ENCODE measurements at regions not wholly inside any gene's neighbourhood (a gene's known extent, or its start where the extent isn't known, plus 50 kb on each side); places are given as distances from the start of the nearest gene placed in this dataset.

- no peak overlapping the region for H3K4me3 ChIP-seq (ENCODE audit: low read depth, low read length, poor library complexity, severe bottlenecking)
- H3K27ac ChIP-seq (ENCODE audit: low read depth, low read length, poor library complexity, severe bottlenecking), result no peak overlapping the region
- no TSS peak for BruUV-seq (replicated peaks)
- POLR2A ChIA-PET (ENCODE audit: low non-redundant PET), result no interaction called here
- CTCF ChIA-PET, result no interaction called here
- TF ChIP-seq EZH2 (IDR thresholded peaks at IDR 0.05; ENCODE audit: borderline replicate concordance, low read depth, low read length, poor library complexity, severe bottlenecking), result no peak
- no peaks in the 10 kb centered on the region for H3K27me3 ChIP-seq (replicated peaks; ENCODE audit: insufficient read depth, low read depth, low read length, poor library complexity)
- no peaks in the 10 kb centered on the region for H3K9me3 ChIP-seq (ENCODE audit: low read depth, low read length, poor library complexity, severe bottlenecking)
- H3K4me1 ChIP-seq (ENCODE audit: insufficient read depth, low read length, poor library complexity, severe bottlenecking), result no peaks in the 10 kb centered on the region
- H3K36me3 ChIP-seq (ENCODE audit: insufficient read depth, low read length, poor library complexity, severe bottlenecking), result no peaks in the 10 kb centered on the region
- intact Hi-C loops (cut with micrococcal nuclease; ENCODE audit: unreplicated experiment), result no loop called here
- DNase-seq (ENCODE audit: low spot score), result no peak
Measured at GRCh38 chr16:79772784-79773183, 172.2 kb upstream of the MAF start.

- ChIA-PET POLR2A (ENCODE audit: low non-redundant PET) (no interaction called here), CTCF (no interaction called here)
- H3K4me3 ChIP-seq (ENCODE audit: low read depth, low read length, poor library complexity, severe bottlenecking), result no peak overlapping the region
- no peak for DNase-seq (ENCODE audit: low spot score)
- TF ChIP-seq, protein P1, sequence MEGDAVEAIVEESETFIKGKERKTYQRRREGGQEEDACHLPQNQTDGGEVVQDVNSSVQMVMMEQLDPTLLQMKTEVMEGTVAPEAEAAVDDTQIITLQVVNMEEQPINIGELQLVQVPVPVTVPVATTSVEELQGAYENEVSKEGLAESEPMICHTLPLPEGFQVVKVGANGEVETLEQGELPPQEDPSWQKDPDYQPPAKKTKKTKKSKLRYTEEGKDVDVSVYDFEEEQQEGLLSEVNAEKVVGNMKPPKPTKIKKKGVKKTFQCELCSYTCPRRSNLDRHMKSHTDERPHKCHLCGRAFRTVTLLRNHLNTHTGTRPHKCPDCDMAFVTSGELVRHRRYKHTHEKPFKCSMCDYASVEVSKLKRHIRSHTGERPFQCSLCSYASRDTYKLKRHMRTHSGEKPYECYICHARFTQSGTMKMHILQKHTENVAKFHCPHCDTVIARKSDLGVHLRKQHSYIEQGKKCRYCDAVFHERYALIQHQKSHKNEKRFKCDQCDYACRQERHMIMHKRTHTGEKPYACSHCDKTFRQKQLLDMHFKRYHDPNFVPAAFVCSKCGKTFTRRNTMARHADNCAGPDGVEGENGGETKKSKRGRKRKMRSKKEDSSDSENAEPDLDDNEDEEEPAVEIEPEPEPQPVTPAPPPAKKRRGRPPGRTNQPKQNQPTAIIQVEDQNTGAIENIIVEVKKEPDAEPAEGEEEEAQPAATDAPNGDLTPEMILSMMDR (conservative IDR thresholded peaks at IDR 0.05; ENCODE audit: low read depth, low read length), result no peak
- TF ChIP-seq EZH2 (IDR thresholded peaks at IDR 0.05; ENCODE audit: borderline replicate concordance, low read depth, low read length, poor library complexity, severe bottlenecking), result no peak
- no TSS peak for BruUV-seq (replicated peaks)
- no peaks in the 10 kb centered on the region for H3K4me1 ChIP-seq (ENCODE audit: insufficient read depth, low read length, poor library complexity, severe bottlenecking)
- H3K9me3 ChIP-seq (ENCODE audit: low read depth, low read length, poor library complexity, severe bottlenecking), result no peaks in the 10 kb centered on the region
- no peaks in the 10 kb centered on the region for H3K36me3 ChIP-seq (ENCODE audit: insufficient read depth, low read length, poor library complexity, severe bottlenecking)
- intact Hi-C loops (cut with micrococcal nuclease; ENCODE audit: unreplicated experiment), result no loop called here
- H3K27ac ChIP-seq (ENCODE audit: low read depth, low read length, poor library complexity, severe bottlenecking), result no peak overlapping the region
- H3K27me3 ChIP-seq (replicated peaks; ENCODE audit: insufficient read depth, low read depth, low read length, poor library complexity), result no peaks in the 10 kb centered on the region
Measured at GRCh38 chr16:79772048-79772447, 171.5 kb upstream of the MAF start.

GRCh38 chr16:79770244-79771064, 169.9 kb upstream of the MAF start:
- Histone ChIP-seq H3K4me3 (ENCODE audit: low read depth, low read length, poor library complexity, severe bottlenecking) (peak overlapping the region; percentile 40), H3K27me3 (replicated peaks; ENCODE audit: insufficient read depth, low read depth, low read length, poor library complexity) (no peaks in the 10 kb centered on the region), H3K4me1 (ENCODE audit: insufficient read depth, low read length, poor library complexity, severe bottlenecking) (no peaks in the 10 kb centered on the region), H3K36me3 (ENCODE audit: insufficient read depth, low read length, poor library complexity, severe bottlenecking) (no peaks in the 10 kb centered on the region), H3K27ac (ENCODE audit: low read depth, low read length, poor library complexity, severe bottlenecking) (no peak overlapping the region), H3K9me3 (ENCODE audit: low read depth, low read length, poor library complexity, severe bottlenecking) (no peaks in the 10 kb centered on the region)
- POLR2A ChIA-PET (ENCODE audit: low non-redundant PET), result no interaction called here
- CTCF ChIA-PET, result no interaction called here
- BruUV-seq (replicated peaks), result no TSS peak
- DNase-seq (ENCODE audit: low spot score), result peak; percentile 79
- intact Hi-C loops (cut with micrococcal nuclease; ENCODE audit: unreplicated experiment), result no loop called here
- no peak for TF ChIP-seq EZH2 (IDR thresholded peaks at IDR 0.05; ENCODE audit: borderline replicate concordance, low read depth, low read length, poor library complexity, severe bottlenecking)
- TF ChIP-seq, protein P1 (conservative IDR thresholded peaks at IDR 0.05; ENCODE audit: low read depth, low read length), result no peak

DNA sequence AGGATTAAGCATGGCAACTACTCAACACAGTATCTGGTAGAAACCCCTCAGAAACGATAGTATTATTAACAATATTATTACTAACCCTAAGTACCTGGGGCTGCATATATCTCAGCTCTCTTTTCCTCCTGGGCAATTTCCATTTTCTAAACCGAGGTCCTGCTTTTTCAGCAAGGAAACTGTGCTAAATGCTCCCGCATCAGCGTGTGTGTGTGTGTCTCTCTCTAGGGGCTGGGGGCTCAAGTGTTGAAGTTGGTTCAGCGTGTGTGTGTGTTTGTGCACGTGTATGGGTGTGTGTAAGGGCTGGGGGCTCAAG, 169.3 kb upstream of the MAF start:
- intact Hi-C loops (cut with micrococcal nuclease; ENCODE audit: unreplicated experiment), result no loop called here
- BruUV-seq (replicated peaks), result no TSS peak
- POLR2A ChIA-PET (ENCODE audit: low non-redundant PET), result no interaction called here

More for the DNA sequence above, 169.3 kb upstream of the MAF start:
- no peaks in the 10 kb centered on the region for H3K27me3 ChIP-seq (replicated peaks; ENCODE audit: insufficient read depth, low read depth, low read length, poor library complexity)
- peak overlapping the region; percentile 40 for H3K4me3 ChIP-seq (ENCODE audit: low read depth, low read length, poor library complexity, severe bottlenecking)
- no peaks in the 10 kb centered on the region for H3K4me1 ChIP-seq (ENCODE audit: insufficient read depth, low read length, poor library complexity, severe bottlenecking)
- CTCF ChIA-PET, result no interaction called here
- H3K36me3 ChIP-seq (ENCODE audit: insufficient read depth, low read length, poor library complexity, severe bottlenecking), result no peaks in the 10 kb centered on the region
- no peaks in the 10 kb centered on the region for H3K9me3 ChIP-seq (ENCODE audit: low read depth, low read length, poor library complexity, severe bottlenecking)
- TF ChIP-seq EZH2 (IDR thresholded peaks at IDR 0.05; ENCODE audit: borderline replicate concordance, low read depth, low read length, poor library complexity, severe bottlenecking), result no peak
- TF ChIP-seq, protein P1 (conservative IDR thresholded peaks at IDR 0.05; ENCODE audit: low read depth, low read length), result no peak
- H3K27ac ChIP-seq (ENCODE audit: low read depth, low read length, poor library complexity, severe bottlenecking), result no peak overlapping the region
- DNase-seq (ENCODE audit: low spot score), result no peak
